Activated naive CD8-positive, alpha-beta T cell treated with anti-CD3 and anti-CD28 coated beads, Interleukin-2, amount 50 U/mL, for 16 hours (primary cell): ENCODE measurements at regions not wholly inside any gene's neighbourhood (a gene's known extent, or its start where the extent isn't known, plus 50 kb on each side); places are given as distances from the start of the nearest gene placed in this dataset.

Experiments used
- DNase-seq: peaks from one replicate; pipeline ENCODE4 v3.0.0-alpha.2; 2020; ENCODE audit warnings: low read depth, low spot score

- DNase-seq, result no peak
These were observed 130.6 kb downstream of the EDN3 start for GRCh38 chr20:59431014-59431413.

GRCh38 chr20:59434960-59435359, 134.5 kb downstream of the EDN3 start:
- no peak for DNase-seq

GRCh38 chr20:59435518-59435917, 135.1 kb downstream of the EDN3 start:
- no peak for DNase-seq

GRCh38 chr20:59437601-59438031, 137.2 kb downstream of the EDN3 start:
- no peak for DNase-seq

- DNase-seq, result no peak
These were observed 137.8 kb downstream of the EDN3 start for GRCh38 chr20:59438201-59438600.

GRCh38 chr20:59439243-59439642, 138.8 kb downstream of the EDN3 start:
- DNase-seq, result no peak

- DNase-seq, result no peak
These were observed 140.9 kb downstream of the EDN3 start for GRCh38 chr20:59441306-59441705.

GRCh38 chr20:59441860-59442810, 141.7 kb downstream of the EDN3 start:
- DNase-seq, result no peak

GRCh38 chr20:59443550-59443949, 143.1 kb downstream of the EDN3 start:
- DNase-seq, result no peak

- DNase-seq, result no peak
These were observed 146.0 kb downstream of the EDN3 start for GRCh38 chr20:59446376-59446775.

- DNase-seq, result no peak
These were observed 147.8 kb downstream of the EDN3 start for GRCh38 chr20:59448196-59448595.

GRCh38 chr20:59448851-59449444, 148.5 kb downstream of the EDN3 start:
- no peak for DNase-seq

- no peak for DNase-seq
These were observed 150.7 kb downstream of the EDN3 start for GRCh38 chr20:59451066-59451630.

GRCh38 chr20:59451641-59452040, 151.2 kb downstream of the EDN3 start:
- DNase-seq, result no peak

GRCh38 chr20:59452856-59453255, 151.5 kb upstream of the PHACTR3 start:
- DNase-seq, result no peak

- DNase-seq, result no peak
These were observed 150.4 kb upstream of the PHACTR3 start for GRCh38 chr20:59453759-59454560.

- no peak for DNase-seq
These were observed 148.7 kb upstream of the PHACTR3 start for GRCh38 chr20:59455402-59456341.

GRCh38 chr20:59456342-59457279, 147.7 kb upstream of the PHACTR3 start:
- no peak for DNase-seq

GRCh38 chr20:59458645-59459044, 145.7 kb upstream of the PHACTR3 start:
- DNase-seq, result no peak

GRCh38 chr20:59459586-59459985, 144.8 kb upstream of the PHACTR3 start:
- no peak for DNase-seq
